HCT116 (cell line): ENCODE measurements at regions not wholly inside any gene's neighbourhood (a gene's known extent, or its start where the extent isn't known, plus 50 kb on each side); places are given as distances from the start of the nearest gene placed in this dataset.

Experiments used
- CEBPB ChIP-seq: IDR thresholded peaks from 2 replicates; pipeline ENCODE4 v1.6.1; 2012; ENCODE audit warnings: low read depth
- CTCF ChIP-seq, 3 experiments: fragments of 200-600 bp in 1 of 3; sonication (generic) in 1 of 3; IDR thresholded peaks in 2 of 3; conservative IDR thresholded peaks in 1 of 3; 2 replicates each; pipeline ENCODE4 v1.5.1; 2012 to 2017; ENCODE audit warnings: low read depth in 2 of 3, low read length in 2 of 3, antibody characterized with exemption in 1 of 3, borderline replicate concordance in 1 of 3, control low read depth in 1 of 3, mild to moderate bottlenecking in 1 of 3, mixed read lengths in 1 of 3, mixed run types in 1 of 3, moderate library complexity in 1 of 3; ENCODE audit not compliant: insufficient read depth in 1 of 3
- ELF1 ChIP-seq: IDR thresholded peaks from 2 replicates; pipeline ENCODE4 v1.6.1; 2012; ENCODE audit warnings: low read depth, borderline replicate concordance
- EZH2 ChIP-seq: fragments of 200-600 bp; sonication (generic); IDR thresholded peaks from 2 replicates; pipeline ENCODE4 v1.6.1; 2017; ENCODE audit warnings: antibody characterized with exemption, mixed run types
- EZH2phosphoT487 ChIP-seq: fragments of 200-600 bp; IDR thresholded peaks from 2 replicates; pipeline ENCODE4 v1.6.1; 2018; ENCODE audit warnings: antibody characterized with exemption, borderline replicate concordance
- MAX ChIP-seq: IDR thresholded peaks from 2 replicates; pipeline ENCODE4 v1.6.1; 2012
- POLR2A ChIP-seq: IDR thresholded peaks from 2 replicates; pipeline ENCODE4 v1.7.0; 2011; ENCODE audit warnings: borderline replicate concordance; ENCODE audit not compliant: insufficient read depth, insufficient read length; ENCODE audit errors: extremely low read depth
- POLR2AphosphoS5 ChIP-seq: IDR thresholded peaks from 2 replicates; pipeline ENCODE4 v1.6.1; 2011; ENCODE audit warnings: mild to moderate bottlenecking, low read depth, low read length, moderate library complexity
- RAD21 ChIP-seq: IDR thresholded peaks from 2 replicates; pipeline ENCODE4 v1.6.1; 2012; ENCODE audit warnings: low read depth, mild to moderate bottlenecking
- YY1 ChIP-seq: IDR thresholded peaks from 2 replicates; pipeline ENCODE4 v1.6.1; 2011; ENCODE audit warnings: low read length, low read depth, moderate library complexity, mild to moderate bottlenecking; ENCODE audit not compliant: insufficient replicate concordance; ENCODE audit errors: extremely low read depth
- ZFX ChIP-seq: fragments of 450-650 bp; IDR thresholded peaks from 2 replicates; pipeline ENCODE4 v1.6.1; 2017
- ZNF274 ChIP-seq: fragments of 200-500 bp; sonication (Bioruptor generic); IDR thresholded peaks from 2 replicates; pipeline ENCODE4 v1.6.1; 2014; ENCODE audit warnings: mild to moderate bottlenecking, low read depth, low read length, inconsistent platforms

DNA sequence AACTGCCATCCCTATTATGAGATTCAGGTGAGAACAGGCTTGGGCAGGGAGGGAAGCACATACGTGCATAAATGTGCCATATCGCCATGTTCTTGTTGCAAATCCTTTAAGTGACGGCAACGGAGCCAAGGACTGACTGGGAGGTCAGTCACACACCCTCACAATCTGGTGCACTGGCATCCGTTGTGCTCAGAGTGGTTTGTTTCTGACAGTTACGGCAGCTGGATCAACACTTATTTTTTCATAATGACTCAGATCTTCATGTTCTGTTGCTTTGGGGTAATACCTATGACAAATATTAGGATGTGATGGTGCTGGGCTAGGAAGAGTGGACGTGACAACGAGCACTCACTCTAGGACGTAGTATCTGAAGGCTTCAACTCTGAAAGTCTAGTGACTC, 56.2 kb upstream of the PREP start:
- TF ChIP-seq POLR2A, result no peak
- no peak for TF ChIP-seq ZNF274
- TF ChIP-seq CTCF (IDR thresholded peaks at IDR 0.05 in 2 of 3, conservative IDR thresholded peaks at IDR 0.05 in 1 of 3; ENCODE audit: borderline replicate concordance in 1 of 3, insufficient read depth in 1 of 3, low read depth in 2 of 3, low read length in 2 of 3), result no peak
- TF ChIP-seq YY1, result no peak
- TF ChIP-seq ZFX, result no peak
- TF ChIP-seq EZH2, result no peak
- TF ChIP-seq RAD21, result no peak
- TF ChIP-seq CEBPB, result no peak
- no peak for TF ChIP-seq ELF1
- no peak for TF ChIP-seq MAX
- no peak for TF ChIP-seq EZH2phosphoT487
- TF ChIP-seq POLR2AphosphoS5, result no peak
